HG02623 (cell line): ENCODE measurements at regions not wholly inside any gene's neighbourhood (a gene's known extent, or its start where the extent isn't known, plus 50 kb on each side); places are given as distances from the start of the nearest gene placed in this dataset.
"Not testable (repeated sequence)": the region's sequence is repeated elsewhere in the genome, so short reads cannot be mapped to it uniquely, and the experiment has no call there.

Source experiments
- ATAC-seq: cut with Tn5 transposase; IDR thresholded peaks from one replicate; pipeline ENCODE4 v1.9.1; 2021; ENCODE audit warnings: moderate library complexity; ENCODE audit not compliant: unreplicated experiment

GRCh38 chr9:120338340-120338739 is 241.6 kb downstream of the CDK5RAP2 start:
- no peak for ATAC-seq

DNA sequence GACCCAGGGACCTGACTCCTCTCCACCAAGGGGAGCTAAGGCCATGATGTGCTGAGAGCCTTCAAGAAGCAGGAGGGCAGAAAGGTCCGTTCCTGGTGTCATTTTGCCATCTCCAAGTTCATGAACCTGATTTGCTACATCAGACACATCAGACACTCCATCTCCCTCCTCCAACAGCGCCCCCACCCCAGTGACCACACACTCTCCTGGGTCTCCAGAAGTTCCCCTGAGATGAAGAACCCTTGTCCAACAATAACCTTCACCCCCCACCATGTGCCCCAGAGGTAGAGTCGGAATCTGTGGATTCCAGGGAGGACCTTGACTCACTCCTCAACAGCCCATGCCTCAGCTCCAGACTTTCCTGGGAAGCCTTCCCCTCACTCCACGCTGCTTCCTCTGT is 242.8 kb downstream of the CDK5RAP2 start:
- no peak for ATAC-seq

DNA sequence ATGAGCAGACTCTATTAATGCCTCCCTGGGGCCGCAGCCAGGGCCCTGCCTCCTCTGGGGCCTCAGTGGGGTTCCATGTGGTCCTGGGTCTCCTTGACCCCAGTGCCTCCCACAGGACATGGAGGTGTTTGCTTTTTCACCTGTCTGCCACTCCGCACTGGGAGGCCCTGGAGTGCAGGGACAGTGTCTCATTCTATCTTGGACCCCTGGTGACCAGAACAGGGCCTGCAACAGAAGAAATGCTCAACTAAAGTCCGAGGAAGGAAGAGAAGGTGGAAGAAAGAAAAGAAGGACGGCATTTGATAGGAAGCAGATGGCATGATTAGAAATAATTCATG is 243.2 kb downstream of the CDK5RAP2 start:
- ATAC-seq: no peak

DNA sequence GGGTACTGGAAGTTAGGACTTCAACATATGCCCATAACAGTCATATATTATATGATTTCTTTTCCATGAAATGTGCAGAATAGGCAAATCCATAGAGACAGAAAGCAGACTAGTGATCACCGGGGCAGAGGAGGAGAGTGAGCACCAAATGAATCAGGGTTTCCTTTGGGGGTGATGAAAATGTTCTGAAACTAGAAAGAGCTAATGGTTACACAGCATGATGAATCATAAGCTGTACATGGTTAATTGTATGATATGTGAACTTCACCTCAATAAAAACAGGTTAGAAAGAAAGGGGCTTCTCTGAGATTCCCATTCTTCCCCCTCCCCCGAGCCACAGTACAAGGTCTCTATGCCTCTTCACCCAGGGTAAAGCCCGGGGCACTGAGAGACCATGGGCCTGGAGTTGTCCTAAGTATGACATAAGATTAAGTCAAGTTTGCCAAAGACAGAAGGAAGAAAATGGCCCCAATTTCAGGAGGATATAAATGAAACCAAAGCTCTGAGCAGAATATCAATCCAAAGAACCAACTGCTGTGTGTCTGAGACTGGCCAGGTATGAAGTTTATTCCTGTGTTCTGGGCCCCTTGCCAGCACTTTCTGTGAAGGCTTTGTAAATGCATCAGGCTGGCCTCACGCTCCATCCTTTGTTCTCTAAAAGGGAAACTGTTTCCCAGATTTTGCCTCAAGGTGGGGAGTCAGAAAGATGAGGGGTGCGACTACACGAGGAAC is 243.8 kb downstream of the CDK5RAP2 start:
- no peak for ATAC-seq

GRCh38 chr9:120331913-120332312 is 248.1 kb downstream of the CDK5RAP2 start:
- no peak for ATAC-seq

- ATAC-seq: no peak
Measured at GRCh38 chr9:120330031-120330430, 249.9 kb downstream of the CDK5RAP2 start.

DNA sequence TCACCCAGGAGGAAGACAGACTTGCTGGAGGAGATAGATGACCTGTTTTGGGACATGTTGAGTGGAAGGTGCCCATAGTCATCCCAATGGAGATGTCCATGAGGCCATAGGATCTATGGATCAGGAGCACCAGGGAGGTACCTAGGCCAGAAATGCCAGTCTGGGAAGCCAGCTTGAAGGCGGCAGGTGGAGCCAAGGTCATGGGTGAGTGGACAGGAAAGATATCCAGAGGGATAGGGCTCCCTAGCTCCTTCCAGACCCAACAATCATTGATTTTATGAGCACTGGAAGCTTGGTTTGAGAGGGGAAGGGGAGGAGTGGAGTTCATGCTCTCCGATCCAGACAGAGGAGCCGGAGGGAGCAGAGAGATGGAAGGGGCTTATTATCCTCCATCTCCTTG is 252.6 kb downstream of the CDK5RAP2 start:
- no peak for ATAC-seq

GRCh38 chr9:120326049-120326693 is 253.8 kb downstream of the CDK5RAP2 start:
- ATAC-seq: no peak

DNA sequence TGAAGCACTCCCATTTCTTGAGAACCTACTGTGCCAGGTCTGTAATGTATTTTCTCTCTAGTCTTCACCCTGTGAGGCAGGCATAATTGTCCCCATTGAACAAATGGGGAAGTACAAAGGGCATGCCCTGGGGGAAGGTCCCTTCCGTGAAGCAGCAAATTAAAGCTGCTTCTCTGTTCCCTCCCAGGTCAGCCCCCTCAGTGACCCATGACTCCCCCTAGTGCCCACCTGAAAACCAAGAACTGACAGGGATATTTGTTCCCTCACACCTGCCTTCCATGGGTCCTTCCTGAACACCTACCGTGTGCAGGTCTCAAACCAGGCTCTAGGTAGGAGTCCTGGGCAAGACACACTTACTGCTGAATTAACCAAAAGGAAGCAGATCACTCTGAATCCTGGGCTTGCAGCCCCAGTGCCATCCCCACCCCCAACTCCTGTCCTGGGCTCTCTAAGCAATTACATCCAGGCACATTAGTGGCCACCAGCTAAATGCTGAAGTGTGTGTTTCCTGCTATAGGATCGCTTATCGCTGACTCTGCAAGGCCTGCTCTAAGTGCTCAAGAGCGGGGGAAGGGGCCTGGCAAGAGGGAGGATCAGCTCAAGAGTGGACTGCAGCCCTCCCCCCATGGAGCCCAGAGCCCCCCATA is 254.8 kb downstream of the CDK5RAP2 start:
- ATAC-seq: no peak

GRCh38 chr9:120324461-120324860 is 255.5 kb downstream of the CDK5RAP2 start:
- no peak for ATAC-seq

DNA sequence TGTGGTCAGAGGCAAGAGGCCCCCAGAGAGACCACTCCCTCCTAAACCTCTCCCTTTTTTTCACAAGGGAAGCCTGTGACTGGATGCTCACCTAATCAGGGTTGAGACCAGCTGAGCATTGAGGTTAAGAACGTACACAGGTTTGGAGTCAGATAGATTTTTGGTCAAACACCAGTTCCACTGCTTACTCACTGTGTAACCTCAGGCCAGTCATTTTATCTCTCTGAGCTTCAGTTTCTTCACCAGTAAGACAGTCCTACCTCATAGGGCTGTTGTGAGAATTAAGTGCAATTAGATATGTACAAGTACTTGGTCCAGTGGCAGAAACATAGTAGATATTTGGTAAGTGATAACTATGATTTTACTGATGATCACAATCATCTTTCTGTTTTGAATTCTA is 256.8 kb downstream of the CDK5RAP2 start:
- ATAC-seq: no peak

DNA sequence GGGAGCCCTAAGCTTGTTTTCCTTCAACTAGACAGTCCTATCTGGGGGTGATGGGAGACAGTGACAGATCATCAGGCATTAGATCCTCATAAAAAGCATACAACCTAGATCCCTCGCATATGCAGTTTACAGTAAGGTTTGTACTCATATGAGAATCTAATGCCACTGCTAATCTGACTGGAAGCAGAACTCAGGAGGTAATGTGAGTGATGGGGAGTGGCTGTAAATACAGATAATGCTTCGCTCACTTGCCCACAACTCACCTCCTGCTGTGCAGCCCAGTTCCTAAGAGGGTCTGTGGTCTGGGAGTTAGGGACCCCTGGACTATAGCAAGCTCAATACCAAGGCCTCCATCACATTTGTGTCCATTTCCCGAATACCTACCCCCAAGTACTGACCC is 260.5 kb downstream of the CDK5RAP2 start:
- no peak for ATAC-seq

DNA sequence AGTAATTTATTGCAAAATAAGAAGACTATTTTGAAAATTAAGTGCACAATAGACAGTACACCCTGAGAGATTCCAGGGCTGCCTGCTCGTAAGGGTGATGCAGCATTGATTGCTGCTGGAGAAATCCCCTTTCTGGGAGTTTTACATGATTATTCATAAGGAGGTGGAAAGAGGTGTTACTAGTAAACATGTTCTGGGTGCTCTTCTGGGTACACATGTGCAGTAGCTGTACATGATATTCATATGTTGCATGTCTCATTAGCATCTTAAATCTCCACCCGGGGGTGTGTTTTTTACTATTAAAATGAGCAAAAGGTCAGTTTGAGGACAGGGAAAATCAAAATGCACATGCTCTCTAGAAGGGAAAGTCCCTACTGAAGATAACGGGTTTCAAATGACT is 264.8 kb downstream of the CDK5RAP2 start:
- ATAC-seq: no peak

DNA sequence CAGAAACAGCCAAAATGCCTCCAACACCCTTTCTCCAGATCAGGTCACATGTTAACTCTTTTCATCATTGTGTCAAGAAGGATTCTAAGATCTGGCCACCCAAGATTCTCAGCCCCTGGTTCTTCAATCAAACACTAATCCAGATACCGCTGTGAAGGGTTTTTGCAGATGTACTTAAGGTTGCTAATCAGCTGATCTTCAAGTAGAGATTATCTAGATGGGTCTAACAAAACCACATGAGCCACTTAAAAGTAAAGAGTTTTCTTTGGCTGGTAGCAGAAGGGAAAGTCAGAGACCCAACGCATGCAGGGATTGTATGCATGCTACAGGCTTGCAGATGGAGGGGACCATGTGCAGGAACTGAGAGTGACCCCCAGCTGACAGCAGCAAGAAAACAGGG is 267.9 kb downstream of the CDK5RAP2 start:
- ATAC-seq: no peak

GRCh38 chr9:120310035-120310434 is 269.9 kb downstream of the CDK5RAP2 start:
- ATAC-seq: no peak

DNA sequence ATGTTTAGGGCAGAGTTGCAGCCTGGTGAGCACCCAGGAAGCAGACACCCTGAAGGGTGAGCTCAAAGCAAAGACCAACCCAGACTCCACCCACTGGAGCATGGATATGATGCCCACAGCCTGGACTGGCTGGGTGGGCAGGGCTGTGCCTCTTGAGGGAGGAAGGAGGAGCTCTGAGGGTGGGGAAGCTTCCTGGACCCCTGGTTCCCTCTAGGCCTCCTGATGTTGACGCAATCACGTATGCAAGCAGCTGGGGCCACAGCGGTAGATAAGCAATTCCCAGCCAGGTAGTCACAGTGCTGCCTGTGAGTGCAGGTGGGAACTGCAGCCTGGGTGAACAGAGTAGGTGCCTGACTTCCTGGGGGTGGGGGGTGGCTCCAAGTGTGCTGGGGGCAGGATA is 271.5 kb downstream of the CDK5RAP2 start:
- no peak for ATAC-seq

DNA sequence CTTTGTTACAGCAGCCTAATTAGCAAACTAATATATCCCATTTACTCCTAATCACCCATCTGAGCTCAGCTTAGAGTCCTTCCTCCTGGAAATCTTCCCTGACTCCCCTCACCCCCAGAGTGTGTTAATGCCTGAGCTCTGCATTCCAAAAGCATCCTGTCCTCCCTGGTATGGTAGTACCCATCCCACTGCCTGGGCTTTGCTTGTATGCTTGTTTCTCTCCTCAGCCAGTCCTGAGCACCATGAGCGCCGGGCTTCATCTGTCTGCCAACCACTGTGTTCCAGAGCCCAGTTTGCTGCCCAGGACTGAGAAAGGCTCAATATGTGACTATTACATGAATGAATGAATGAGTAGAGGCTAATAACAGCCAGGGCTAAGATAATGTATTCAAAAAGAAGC is 272.4 kb downstream of the CDK5RAP2 start:
- no peak for ATAC-seq

GRCh38 chr9:120306561-120306960 is 273.4 kb downstream of the CDK5RAP2 start:
- no peak for ATAC-seq

DNA sequence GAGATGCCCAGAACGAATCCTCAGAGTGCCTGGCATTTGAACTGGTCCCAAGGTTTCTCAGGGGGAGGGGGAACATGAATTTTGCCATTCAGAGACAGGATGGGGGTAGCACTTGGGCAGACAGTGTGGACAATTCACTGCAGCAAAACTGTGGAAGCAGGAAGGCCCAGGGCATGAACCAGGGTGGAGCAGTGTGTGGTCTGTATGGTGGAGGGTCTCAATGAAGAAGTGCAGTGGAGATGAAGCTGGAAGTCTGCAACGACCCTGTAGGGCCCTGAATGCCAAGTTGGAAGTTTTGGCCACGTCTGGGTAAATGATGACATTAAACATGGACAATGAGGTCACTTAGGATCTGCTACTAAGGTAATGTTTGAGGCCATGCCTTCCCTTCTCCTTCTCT is 273.9 kb downstream of the CDK5RAP2 start:
- ATAC-seq: no peak

DNA sequence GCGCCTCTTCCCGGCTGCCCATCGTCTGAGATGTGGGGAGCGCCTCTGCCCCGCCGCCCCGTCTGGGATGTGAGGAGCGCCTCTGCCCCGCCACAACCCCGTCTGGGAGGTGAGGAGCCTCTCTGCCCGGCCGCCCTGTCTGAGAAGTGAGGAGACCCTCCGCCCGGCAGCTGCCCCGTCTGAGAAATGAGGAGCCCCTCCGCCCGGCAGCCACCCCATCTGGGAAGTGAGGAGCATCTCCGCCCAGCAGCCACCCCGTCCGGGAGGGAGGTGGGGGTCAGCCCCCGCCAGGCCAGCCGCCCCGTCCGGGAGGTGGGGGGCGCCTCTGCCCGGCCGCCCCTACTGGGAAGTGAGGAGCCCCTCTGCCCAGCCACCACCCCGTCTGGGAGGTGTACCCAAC is 275.1 kb downstream of the CDK5RAP2 start:
- ATAC-seq: not testable (repeated sequence)

- no peak for ATAC-seq
Measured at GRCh38 chr9:120303519-120303918, 276.4 kb downstream of the CDK5RAP2 start.

DNA sequence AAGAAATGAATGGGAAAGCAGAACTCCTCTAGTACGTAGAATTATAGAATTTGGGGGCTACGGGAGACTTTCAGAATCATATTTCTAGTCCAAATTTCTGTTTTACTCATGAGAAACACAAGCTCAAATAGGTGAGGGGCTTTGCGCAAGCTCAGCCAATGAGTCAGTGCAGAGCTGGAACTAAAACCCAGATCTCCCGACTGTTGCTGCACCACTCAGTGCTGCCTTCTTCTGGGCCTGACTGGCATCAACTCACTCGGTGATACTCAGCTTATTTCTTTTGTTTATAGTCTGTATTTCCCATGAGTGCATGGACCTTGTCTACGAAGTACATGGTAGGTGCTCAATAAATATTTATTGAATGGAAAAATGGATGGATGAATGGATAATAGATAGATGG is 280.2 kb downstream of the CDK5RAP2 start:
- no peak for ATAC-seq
